IMR-90 (cell line): ENCODE measurements at regions not wholly inside any gene's neighbourhood (a gene's known extent, or its start where the extent isn't known, plus 50 kb on each side); places are given as distances from the start of the nearest gene placed in this dataset.

Source experiments
- CEBPB ChIP-seq: IDR thresholded peaks from 2 replicates; pipeline ENCODE4 v1.6.1; 2012; ENCODE audit warnings: low read depth, low read length, improper control_type of control experiment
- CTCF ChIP-seq: conservative IDR thresholded peaks from 2 replicates; pipeline ENCODE4 v1.5.1; 2012; ENCODE audit warnings: mild to moderate bottlenecking, low read depth, low read length, improper control_type of control experiment
- ELK1 ChIP-seq: fragments of 150-350 bp; IDR thresholded peaks from 2 replicates; pipeline ENCODE4 v1.6.1; 2016; ENCODE audit warnings: low read depth, mild to moderate bottlenecking, low read length, moderate library complexity, borderline replicate concordance
- FOS ChIP-seq: fragments of 150-350 bp; IDR thresholded peaks from 2 replicates; pipeline ENCODE4 v1.6.1; 2016; ENCODE audit warnings: low read depth, low read length
- MAZ ChIP-seq: IDR thresholded peaks from 2 replicates; pipeline ENCODE4 v1.6.1; 2012; ENCODE audit warnings: low read depth, mild to moderate bottlenecking, low read length, improper control_type of control experiment, moderate library complexity, borderline replicate concordance
- POLR2A ChIP-seq: IDR thresholded peaks from 2 replicates; pipeline ENCODE4 v1.6.1; 2012; ENCODE audit warnings: mild to moderate bottlenecking, low read depth, low read length
- RCOR1 ChIP-seq: IDR thresholded peaks from 2 replicates; pipeline ENCODE4 v1.6.1; 2012; ENCODE audit warnings: mild to moderate bottlenecking, low read length, improper control_type of control experiment; ENCODE audit not compliant: insufficient replicate concordance
- RFX5 ChIP-seq: IDR thresholded peaks from 2 replicates; pipeline ENCODE4 v1.8.0; 2012; ENCODE audit warnings: low read depth, mild to moderate bottlenecking, low read length, moderate library complexity
- SMC3 ChIP-seq: fragments of 150-350 bp; IDR thresholded peaks from 2 replicates; pipeline ENCODE4 v1.6.1; 2016; ENCODE audit warnings: low read depth, mild to moderate bottlenecking, antibody characterized with exemption, low read length, moderate library complexity
- USF2 ChIP-seq: fragments of 150-350 bp; IDR thresholded peaks from 2 replicates; pipeline ENCODE4 v1.6.1; 2017; ENCODE audit warnings: mild to moderate bottlenecking, antibody characterized with exemption, low read length, low read depth

- TF ChIP-seq CTCF (no peak), RCOR1 (no peak), CEBPB (no peak), FOS (no peak), SMC3 (no peak), USF2 (no peak), POLR2A (no peak), MAZ (no peak), ELK1 (no peak), RFX5 (no peak)
These were observed 491.4 kb upstream of the CRIM1 start for GRCh38 chr2:35864141-35864540.
